GM19239 (cell line): ENCODE measurements at regions not wholly inside any gene's neighbourhood (a gene's known extent, or its start where the extent isn't known, plus 50 kb on each side); places are given as distances from the start of the nearest gene placed in this dataset.
"Not testable (repeated sequence)": the region's sequence is repeated elsewhere in the genome, so short reads cannot be mapped to it uniquely, and the experiment has no call there.

ENCODE experiments used
- DNase-seq: peaks from one replicate; pipeline ENCODE4 v3.0.0; 2011; ENCODE audit warnings: low spot score; ENCODE audit not compliant: insufficient read length
- FAIRE-seq: peaks from 2 replicates; lab custom pipeline; 2011; peaks lifted over from hg19 to GRCh38; lab: Jason Lieb, UNC

DNA sequence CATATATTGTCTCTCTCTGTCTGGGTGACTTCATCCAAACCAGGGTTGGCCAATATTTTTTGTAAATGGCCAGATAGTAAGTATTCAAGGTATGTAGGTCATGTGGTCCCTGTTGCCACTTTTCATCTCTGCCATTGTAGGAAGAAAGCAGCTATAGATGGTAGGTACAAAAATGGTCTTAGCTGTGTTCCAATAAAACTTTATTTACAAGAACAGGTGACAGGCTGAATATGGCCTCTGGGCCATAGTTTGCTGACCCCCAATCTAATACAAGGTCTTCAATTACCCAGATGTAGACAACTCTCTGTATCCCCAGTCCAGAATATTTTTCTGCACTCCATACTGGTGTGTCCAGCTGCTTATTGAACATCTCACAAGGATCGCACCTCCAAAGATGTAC, 166.2 kb upstream of the FZD8 start:
- no peak for FAIRE-seq
- no peak for DNase-seq

DNA sequence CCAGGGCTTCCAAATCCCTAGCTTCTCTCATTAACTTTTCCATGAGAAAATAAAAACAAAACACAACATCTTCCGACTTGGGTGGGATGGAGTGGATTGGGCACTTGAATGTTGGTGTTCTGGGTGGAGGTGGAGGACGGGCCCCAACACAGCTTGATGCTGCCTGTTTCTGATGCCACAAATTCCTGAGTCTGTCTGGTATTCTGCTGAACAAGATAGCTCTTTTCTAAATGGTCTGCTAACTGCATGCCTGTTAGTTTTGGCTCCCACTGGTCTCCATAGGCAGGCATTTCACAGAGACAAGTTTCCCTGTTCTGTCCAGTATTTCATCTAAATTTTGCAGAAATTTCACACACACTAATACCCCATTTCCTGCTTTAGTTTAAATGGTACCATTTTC, 160.9 kb upstream of the FZD8 start:
- no peak for DNase-seq
- no peak for FAIRE-seq

GRCh38 chr10:35797187-35797586, 155.1 kb upstream of the FZD8 start:
- no peak for DNase-seq
- no peak for FAIRE-seq

- no peak for DNase-seq
- no peak for FAIRE-seq
These were observed 153.2 kb upstream of the FZD8 start for GRCh38 chr10:35795131-35795824.

DNA sequence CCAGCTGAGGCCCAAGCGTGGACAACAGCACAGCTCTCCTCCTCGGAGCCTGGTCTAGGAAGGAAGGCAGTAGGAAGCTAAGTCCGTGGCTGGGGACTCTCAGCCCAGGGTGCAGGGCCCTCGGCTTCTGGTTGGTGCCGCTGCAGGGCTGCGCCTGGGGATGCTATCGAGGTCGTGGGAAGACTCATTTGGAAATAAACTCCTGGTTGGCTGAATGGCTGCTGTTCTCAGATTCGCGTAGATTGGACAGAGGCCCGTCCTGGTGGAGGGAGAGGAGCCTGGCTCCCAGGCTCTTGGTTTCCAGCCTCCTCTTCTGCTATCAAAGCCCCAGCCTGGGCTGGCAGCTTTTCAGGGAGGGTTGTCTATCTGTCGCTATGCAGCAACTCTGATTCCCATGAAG, 152.6 kb upstream of the FZD8 start:
- DNase-seq (no peak), FAIRE-seq (no peak)

DNA sequence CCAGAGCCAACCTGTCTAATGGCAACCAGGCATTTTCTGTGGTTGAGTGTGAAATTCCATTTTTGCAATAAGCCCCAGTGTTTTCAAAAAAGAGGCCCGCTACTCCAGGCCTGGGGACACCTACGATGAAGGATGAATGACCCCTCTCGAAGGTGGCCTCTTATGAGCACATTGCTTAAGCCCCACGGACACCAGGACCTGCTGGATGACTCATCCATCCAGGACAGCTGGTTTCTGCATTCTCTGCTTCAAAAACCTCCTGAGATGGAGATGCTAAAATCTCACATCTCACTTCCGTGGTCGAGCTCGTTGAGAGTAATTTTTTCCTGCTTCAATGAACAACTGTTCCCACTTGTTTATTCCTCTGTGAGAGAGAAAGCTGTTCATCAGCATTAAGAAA, 150.2 kb upstream of the FZD8 start:
- DNase-seq (no peak), FAIRE-seq (no peak)

DNA sequence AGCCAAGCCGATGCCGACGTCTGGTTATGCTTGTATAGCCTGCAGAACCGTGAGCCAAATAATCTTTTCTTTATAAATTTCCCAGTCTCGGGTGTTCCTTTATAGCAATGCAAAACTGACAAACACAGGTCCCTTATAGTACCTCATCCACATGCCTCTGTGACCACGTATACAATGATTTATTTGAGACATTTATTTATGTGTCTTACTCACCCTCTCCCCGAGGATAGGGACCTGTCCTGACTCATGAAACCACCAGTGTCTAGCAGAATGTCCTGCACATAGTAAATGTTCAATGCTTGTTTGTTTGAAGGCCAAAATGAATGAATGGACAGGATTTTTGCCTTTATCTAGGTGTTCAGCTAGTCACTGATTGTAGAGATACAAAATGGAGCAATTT, 147.9 kb upstream of the FZD8 start:
- no peak for DNase-seq
- no peak for FAIRE-seq

DNA sequence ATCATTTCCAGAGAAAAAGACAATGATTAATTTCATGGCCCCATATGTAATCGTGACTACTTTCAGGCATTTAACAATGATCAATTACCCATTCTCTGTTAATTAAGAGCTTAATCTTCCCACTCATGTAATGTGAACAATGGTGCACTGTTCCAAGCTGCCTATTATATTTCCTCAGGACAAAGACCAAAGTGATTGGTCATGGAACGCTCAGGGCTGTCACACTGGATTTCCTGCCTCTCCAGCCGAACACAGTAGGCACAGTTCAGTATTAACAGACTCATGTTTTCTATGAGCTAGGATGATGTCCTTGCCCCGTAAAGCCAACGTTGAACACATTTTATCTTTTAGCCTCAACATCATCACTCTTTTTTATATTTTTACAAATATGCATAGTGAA, 142.7 kb upstream of the FZD8 start:
- DNase-seq = no peak
- FAIRE-seq = no peak

DNA sequence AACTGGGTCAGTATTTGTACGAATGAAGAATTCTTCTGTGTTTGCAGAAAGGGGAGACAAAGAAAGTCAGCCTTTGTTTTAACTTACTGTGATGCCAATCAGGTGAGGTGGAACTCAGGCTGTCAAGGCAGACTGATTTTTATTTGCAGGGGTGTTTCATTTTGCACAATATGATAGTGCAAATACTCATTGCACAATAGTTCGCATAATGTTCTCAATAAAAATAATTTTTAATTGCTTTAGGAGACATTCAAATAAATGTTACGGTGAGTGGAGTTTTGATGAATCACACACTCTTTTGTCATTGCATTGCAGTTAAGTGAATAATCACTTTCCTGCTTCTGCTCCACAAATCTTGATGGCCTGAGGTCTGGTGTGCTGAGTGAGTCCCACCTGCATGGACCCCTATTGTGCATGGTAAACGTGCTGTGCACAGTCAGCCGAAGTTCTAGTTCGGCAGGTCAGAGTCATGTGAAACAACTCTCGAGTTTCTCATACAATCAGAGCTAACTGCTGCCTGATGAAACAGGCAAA, 141.3 kb upstream of the FZD8 start:
- no peak for DNase-seq
- FAIRE-seq = no peak

DNA sequence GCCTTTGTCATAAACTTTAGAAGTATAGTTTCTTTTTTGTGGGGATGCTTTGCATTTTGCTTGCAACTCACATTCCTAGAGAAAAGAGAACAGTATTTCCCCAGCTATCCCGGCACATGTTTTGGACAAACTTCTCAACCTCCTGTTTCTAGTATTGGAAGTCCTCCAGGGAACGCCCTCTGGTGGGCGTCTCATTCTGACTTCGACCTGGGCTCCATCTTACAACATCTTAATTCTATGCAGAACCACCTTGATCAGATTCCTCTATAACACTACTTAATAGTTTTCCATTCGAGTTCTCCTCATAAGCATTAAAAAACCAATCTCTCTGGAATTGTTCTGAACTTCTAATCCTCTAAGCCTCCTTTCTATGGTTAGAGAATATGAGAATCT, 139.5 kb upstream of the FZD8 start:
- DNase-seq (no peak), FAIRE-seq (no peak)

DNA sequence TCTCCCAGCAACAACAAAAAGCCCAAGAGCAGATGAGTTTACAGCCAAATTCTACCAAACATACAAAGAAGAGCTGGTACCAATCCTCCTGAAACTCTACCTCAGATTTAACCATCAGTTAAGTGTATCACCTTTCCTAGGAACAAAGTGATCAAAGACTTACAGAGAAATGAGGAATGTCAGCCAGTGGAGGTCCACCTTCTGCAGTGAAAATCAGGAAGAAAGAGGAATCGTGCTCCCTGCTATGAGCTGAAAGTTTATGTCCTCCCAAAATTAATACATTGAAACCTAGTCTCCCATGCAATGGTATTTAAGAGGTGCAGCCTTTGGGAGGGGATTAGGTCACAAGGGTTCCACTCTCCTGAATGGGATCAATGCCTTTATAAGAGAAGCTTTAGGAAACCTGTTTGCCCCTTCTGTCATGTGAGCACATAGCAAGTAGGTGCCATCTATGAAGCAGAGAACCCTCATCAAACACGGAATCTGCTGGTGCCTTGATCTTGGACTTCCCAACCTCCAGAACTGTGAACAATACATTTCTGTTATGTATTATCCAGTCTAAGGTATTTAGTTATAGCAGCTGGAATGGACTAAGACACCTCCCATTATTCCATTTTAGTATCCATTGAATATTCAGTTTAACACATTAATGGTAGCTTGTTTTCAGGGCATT, 139.0 kb upstream of the FZD8 start:
- no peak for FAIRE-seq
- DNase-seq = no peak

- DNase-seq (no peak), FAIRE-seq (no peak)
These were observed 136.2 kb upstream of the FZD8 start for GRCh38 chr10:35778306-35778705.

DNA sequence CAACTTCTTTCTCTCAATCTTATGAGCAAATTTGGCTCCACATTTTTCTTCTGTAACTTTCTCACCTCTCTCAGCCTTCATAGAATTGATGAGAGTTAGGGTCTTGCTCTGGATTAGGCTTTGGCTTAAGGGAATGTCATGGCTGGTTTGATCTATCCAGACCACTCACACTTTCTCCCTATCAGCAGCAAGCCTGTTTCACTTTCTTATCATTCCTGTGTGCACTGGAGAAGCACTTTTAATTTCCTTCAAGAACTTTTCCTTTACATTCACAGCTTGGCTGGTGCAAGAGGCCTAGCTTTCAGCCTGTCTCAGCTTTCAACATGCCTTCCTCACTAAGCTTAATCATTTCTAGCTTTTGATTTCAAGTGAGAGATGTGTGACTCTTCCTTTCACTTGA, 134.5 kb upstream of the FZD8 start:
- not testable (repeated sequence) for DNase-seq, FAIRE-seq

GRCh38 chr10:35774109-35774508, 132.0 kb upstream of the FZD8 start:
- FAIRE-seq = no peak
- DNase-seq = no peak

DNA sequence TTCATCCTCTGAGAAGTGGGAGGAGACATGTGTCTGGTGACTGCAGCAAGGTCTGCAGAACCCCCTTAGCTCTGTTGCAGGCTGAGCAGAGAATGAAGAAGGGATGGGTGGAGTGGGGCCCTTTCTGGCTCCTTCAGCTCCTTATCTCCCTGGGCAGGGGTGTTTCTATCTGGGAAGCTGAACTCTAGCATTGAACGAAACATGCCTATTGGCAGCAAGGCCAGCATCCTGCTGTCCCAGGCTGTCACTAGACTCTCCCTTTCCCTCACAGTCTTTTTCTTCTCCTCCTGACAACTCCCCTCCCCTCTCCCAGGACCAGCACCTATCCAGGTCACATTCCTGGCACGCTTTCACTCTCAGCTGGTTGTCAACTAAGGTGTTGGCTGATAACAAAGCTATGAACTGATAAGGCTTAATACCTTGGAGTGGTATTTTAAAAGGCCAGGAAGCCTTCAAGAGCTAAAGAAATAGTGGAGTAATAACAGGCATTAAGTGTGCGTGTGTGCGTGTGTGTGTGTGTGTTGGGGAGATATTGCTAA, 128.8 kb upstream of the FZD8 start:
- DNase-seq = no peak
- FAIRE-seq = no peak

DNA sequence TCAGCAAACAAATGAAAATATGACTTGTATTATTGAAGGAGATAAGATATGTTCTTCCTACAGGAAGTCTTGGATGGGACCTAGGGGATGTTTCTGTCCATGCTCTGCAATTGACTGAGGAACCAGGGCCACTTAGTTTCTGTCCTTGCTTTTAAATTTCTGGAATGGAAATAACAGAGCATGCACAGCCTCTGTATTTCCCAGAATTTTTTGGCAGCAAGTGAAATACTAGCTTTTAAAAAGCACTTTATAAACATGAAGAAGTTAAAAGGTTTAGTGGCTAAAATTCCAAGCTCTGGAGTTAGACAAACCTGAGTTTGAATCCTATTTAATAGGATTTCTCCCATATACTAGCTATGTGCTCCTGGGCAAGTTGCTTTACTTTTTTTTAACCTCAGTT, 127.7 kb upstream of the FZD8 start:
- FAIRE-seq = no peak
- DNase-seq = no peak

DNA sequence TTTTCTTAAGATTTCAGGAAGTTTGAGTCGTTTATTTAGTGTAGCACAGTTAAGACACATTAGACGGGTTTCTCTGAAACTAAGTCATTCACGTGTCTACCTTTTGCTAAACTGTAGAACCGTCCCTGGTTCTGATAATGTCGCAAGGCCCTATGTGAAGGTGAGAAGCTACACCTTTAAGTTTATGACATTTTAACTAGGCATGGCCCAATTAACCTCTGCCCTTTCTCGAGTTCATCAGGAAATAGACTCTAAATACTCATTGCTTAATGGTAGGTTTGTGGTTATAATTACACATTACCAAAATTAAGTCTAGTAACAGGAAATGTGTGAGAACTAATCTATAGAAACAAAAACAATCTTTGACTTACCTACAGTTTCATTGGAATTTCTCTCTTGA, 126.6 kb upstream of the FZD8 start:
- no peak for FAIRE-seq
- no peak for DNase-seq

DNA sequence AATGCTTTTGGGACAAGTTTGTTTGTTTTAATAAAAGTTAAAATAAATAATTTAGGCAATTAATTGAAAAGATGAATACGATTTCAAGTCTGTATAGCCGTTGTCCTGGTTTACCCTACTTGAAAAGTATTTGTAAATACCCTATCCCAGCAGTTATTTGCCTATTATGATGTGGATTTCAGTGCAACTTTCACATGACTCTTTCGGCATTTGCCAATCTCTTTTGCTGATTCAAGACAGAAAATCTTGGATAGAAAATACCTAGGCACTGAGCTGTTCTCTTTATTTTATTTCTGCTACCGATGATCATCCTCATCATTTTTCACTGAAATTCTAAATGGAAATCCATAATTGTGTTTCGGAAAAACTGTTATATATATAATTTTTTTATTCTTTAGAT, 125.9 kb upstream of the FZD8 start:
- DNase-seq (no peak), FAIRE-seq (no peak)

DNA sequence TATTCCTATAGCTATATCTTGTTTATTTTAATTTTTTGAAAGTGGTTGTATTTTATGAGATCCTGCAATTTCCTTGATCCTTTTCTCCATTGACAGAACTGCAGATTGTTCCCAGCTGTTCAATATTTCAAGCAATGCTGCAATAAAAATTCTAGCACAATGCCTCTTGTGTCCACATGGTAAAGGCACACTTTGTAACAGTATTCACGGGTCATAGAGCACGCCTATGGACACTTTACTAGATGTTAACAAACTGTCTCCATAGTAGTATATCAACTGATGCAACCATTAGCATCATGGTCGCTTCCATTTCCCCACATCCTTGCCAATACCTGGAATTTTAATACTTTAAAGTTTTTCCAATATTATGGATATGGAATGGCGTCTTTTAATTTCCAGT, 123.9 kb upstream of the FZD8 start:
- no peak for DNase-seq
- no peak for FAIRE-seq

GRCh38 chr10:35765066-35765527, 123.0 kb upstream of the FZD8 start:
- FAIRE-seq (no peak), DNase-seq (no peak)

- FAIRE-seq (no peak), DNase-seq (no peak)
These were observed 120.4 kb upstream of the FZD8 start for GRCh38 chr10:35762311-35763030.
